ENCODE measurements at regions not wholly inside any gene's neighbourhood (a gene's known extent, or its start where the extent isn't known, plus 50 kb on each side); places are given as distances from the start of the nearest gene placed in this dataset.

DNA sequence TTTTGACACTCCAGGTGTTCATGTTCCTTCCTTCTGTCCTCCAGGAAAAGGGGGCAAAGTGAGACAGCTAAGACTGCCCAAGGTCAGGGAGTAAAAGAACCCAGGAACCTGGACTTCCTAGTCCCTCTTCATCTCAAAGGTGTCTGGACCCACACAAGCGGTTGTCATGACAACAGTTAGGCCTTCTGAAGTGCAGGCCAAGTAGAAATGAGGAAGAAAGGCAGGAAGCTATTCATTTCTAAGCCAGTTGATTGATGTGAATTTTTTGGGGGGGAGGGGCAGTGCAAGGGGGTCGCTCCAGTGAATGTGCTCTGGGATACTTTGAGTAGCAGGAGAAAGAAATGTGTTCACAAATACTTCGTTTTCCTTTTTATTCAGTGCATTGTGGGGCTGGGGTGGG lies 114.3 kb downstream of the NAV1 start:
- TF ChIP-seq, protein P1, sequence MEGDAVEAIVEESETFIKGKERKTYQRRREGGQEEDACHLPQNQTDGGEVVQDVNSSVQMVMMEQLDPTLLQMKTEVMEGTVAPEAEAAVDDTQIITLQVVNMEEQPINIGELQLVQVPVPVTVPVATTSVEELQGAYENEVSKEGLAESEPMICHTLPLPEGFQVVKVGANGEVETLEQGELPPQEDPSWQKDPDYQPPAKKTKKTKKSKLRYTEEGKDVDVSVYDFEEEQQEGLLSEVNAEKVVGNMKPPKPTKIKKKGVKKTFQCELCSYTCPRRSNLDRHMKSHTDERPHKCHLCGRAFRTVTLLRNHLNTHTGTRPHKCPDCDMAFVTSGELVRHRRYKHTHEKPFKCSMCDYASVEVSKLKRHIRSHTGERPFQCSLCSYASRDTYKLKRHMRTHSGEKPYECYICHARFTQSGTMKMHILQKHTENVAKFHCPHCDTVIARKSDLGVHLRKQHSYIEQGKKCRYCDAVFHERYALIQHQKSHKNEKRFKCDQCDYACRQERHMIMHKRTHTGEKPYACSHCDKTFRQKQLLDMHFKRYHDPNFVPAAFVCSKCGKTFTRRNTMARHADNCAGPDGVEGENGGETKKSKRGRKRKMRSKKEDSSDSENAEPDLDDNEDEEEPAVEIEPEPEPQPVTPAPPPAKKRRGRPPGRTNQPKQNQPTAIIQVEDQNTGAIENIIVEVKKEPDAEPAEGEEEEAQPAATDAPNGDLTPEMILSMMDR (IDR thresholded peaks at IDR 0.05; ENCODE audit: control insufficient read depth, extremely low read depth, insufficient read depth), result no peak
- no peak for DNase-seq (ENCODE audit: low read depth)
- H3K4me3 ChIP-seq (ENCODE audit: low read depth, low read length), result no peak overlapping the region

DNA sequence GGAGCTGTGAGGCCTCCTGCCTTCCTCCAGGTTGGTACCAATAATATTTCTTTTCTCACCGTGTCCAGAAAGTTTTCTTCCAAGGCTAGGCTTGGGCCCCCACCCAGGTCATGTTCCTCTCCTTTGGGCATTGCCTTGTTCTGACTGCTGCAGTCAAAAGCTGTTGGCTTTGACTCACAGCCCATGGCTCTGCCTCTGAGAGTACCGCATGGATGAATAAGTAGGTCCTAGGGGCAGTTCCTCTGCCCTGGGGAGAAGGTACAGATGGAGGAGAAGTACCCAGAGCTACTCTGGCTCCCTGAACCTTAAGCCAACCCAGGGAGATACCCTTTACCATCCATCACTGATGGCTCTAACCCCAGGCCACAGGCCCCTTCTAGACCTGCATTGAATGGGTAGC lies 115.0 kb downstream of the NAV1 start:
- DNase-seq (ENCODE audit: low read depth), result no peak
- no peak overlapping the region for H3K4me3 ChIP-seq (ENCODE audit: low read depth, low read length)

DNA sequence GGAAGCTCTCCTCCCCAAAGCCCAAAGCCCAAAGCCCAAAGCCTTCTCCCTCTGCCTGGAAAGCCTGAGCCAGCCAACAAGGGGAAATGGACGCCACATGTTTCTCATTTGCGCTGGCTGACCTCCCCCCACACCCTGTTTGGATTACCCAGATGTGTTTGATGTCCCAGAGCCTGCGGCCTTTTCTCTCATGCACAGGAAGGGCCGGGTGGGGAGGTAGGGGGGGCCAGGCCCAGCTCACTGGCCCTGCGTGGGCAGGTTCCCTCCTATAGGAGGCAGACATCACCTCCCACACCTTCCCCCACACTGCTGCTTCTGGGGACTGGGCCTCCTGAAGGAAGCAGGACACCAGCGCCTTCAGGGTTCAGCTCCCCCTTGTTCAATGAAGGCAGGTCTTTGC lies 116.3 kb downstream of the NAV1 start:
- TF ChIP-seq, protein P1 (IDR thresholded peaks at IDR 0.05; ENCODE audit: control insufficient read depth, extremely low read depth, insufficient read depth), result no peak
- no peak overlapping the region for H3K4me3 ChIP-seq (ENCODE audit: low read depth, low read length)
- no peak for DNase-seq (ENCODE audit: low read depth)

More for the DNA sequence above, 115.0 kb downstream of the NAV1 start:
- TF ChIP-seq, protein P1 (IDR thresholded peaks at IDR 0.05; ENCODE audit: control insufficient read depth, extremely low read depth, insufficient read depth), result no peak

DNA sequence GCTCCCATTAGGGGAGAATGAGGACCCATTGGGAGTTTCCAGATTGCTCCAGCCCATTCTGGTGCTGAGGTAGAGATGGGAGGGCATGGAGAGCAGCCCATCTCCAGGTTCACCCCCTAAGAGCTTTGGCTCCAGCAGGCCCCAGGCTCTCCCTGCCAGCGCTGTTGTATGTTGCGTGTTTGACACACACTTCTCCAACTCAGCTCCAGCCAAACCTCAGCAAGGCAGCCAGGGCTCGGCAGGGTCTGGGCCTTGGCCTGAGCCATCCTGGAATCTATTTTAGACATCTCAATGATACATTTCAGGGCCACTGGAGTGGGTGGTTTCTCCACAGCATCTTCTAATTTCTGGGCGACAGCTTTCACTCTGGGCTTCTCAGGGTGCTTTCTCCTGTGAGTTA lies 117.0 kb downstream of the NAV1 start:
- TF ChIP-seq, protein P1 (IDR thresholded peaks at IDR 0.05; ENCODE audit: control insufficient read depth, extremely low read depth, insufficient read depth), result no peak
- H3K4me3 ChIP-seq (ENCODE audit: low read depth, low read length), result no peak overlapping the region
- no peak for DNase-seq (ENCODE audit: low read depth)

DNA sequence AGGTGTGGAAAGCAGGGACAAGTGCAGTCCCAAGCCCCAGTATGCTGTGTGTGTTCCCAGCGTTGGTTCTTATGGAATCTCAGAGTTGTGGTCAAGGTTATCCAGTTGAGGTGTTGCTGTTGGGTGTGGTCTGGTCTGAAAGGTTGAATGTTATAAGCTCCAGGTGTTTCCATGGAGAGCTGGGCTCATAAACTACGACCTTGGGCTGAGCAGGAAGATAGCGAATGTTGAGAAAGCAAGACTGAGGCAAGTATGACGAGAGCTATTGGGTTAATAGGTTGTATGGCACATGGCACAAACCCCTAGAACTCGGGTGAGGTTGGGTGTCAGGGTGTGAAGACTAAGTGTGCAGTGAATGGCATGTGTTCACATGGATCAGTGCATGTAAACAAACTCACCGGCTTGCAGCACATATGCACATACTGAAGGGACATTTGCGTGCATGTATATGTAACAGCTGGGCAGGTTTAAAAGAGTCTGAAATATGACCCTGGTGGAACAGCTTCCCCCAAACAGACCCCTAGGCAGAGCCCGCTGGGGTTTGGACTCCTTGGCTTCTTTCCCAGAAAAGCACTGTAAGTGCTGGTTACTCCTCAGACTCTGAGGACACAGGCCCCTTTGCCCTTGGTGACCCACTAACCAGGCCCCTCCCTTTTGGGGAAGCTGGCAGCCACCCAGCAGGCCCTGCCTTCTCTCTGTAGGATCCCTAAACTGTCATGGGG lies 117.5 kb downstream of the NAV1 start:
- TF ChIP-seq, protein P1 (IDR thresholded peaks at IDR 0.05; ENCODE audit: control insufficient read depth, extremely low read depth, insufficient read depth), result no peak
- no peak for DNase-seq (ENCODE audit: low read depth)
- H3K4me3 ChIP-seq (ENCODE audit: low read depth, low read length), result no peak overlapping the region

DNA sequence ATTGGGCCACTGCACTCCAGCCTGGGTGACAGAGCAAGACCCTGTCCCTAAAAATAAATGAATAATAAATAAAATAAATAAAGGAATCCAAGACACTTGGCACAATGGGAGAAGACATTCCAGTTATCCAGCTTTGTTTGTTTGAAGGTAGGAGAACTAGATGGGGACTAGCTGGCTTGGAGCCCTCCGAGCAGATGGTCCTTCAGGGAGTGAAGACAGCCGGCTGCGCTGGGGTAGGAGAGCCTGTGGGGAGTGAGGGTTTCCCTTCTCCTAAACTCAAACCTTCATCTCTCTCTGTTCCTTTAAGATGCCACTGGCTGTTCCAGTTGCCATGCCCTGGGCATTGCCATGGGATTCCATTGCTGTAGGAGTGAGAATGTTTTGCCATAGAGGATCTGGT lies 120.6 kb downstream of the NAV1 start:
- DNase-seq (ENCODE audit: low read depth), result no peak
- no peak overlapping the region for H3K4me3 ChIP-seq (ENCODE audit: low read depth, low read length)
- TF ChIP-seq, protein P1 (IDR thresholded peaks at IDR 0.05; ENCODE audit: control insufficient read depth, extremely low read depth, insufficient read depth), result no peak
